HUES64 (cell line): ENCODE measurements at regions not wholly inside any gene's neighbourhood (a gene's known extent, or its start where the extent isn't known, plus 50 kb on each side); places are given as distances from the start of the nearest gene placed in this dataset.

Experiments used
- H3K27ac ChIP-seq: 2 replicates; pipeline ENCODE4 v1.7.0; 2013; ENCODE audit warnings: low read depth, low read length, inconsistent platforms
- H3K27me3 ChIP-seq: 2 replicates; pipeline ENCODE4 v1.6.1; 2013; ENCODE audit warnings: mild to moderate bottlenecking, low read length; ENCODE audit not compliant: insufficient read depth
- H3K36me3 ChIP-seq: 2 replicates; pipeline ENCODE4 v1.6.1; 2013; ENCODE audit warnings: mild to moderate bottlenecking, low read length; ENCODE audit not compliant: insufficient read depth
- H3K4me1 ChIP-seq: 2 replicates; pipeline ENCODE4 v1.6.1; 2013; ENCODE audit warnings: mild to moderate bottlenecking, low read length, moderate library complexity; ENCODE audit not compliant: insufficient read depth
- H3K4me3 ChIP-seq: 2 replicates; pipeline ENCODE4 v1.5.1; 2013; ENCODE audit warnings: mild to moderate bottlenecking, low read length, moderate library complexity
- H3K9ac ChIP-seq: 2 replicates; pipeline ENCODE4 v1.6.1; 2013; ENCODE audit warnings: mild to moderate bottlenecking, low read depth, low read length
- H3K9me3 ChIP-seq: 2 replicates; pipeline ENCODE4 v1.6.1; 2013; ENCODE audit warnings: low read depth, low read length; ENCODE audit not compliant: insufficient read depth
- WGBS: fragments of 150-250, 120-280 bp; methylation state at CpG from one replicate; pipeline ENCODE4 v1.1.7; 2013; ENCODE audit warnings: missing lambda C conversion rate; 5-methylcytosine and 5-hydroxymethylcytosine counted together

DNA sequence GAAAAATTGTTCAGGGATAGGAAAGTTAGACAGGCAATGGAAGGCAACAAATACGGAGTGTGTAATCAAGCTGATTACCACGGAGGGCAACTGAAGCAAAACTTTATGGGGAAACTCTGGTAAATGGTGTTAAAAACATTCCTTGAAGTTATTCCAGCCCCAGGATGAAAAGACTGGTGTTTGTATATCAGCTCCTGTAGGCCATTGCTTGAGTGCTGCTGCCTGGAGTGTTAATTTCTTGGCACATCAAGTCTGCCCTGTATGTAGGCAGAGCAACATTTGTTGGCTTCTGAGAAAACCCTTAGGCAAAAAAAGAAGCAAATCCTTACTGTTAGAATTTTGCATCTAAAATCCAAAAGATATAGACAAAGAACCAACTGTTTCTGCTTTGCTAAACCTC is 686.5 kb upstream of the ACO1 start:
- Histone ChIP-seq H3K4me1 (no peaks in the 10 kb centered on the region), H3K9me3 (no peaks in the 10 kb centered on the region), H3K36me3 (no peaks in the 10 kb centered on the region), H3K27me3 (no peaks in the 10 kb centered on the region), H3K4me3 (no peak overlapping the region), H3K9ac (no peak overlapping the region), H3K27ac (no peak overlapping the region)
- 94% methylated on average over 2 of the region's 2 CpGs for WGBS

DNA sequence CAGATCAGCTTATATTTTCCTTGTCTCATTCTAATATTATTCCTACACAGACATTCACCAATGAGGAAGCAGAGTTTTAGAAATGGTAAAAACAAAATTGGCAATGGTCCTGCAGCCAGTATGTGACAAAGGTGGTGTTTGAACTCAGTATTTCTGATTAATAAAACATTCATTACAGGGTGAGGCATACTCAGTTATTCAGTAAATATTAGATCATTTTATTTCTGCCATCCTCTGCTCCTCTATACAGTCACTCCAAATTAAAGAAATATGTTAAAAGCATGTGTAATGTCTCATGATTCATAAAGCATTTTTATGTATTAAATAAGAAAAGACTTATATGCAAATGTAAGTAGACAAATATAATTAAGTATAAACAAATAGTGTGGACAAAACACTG is 684.6 kb upstream of the ACO1 start:
- H3K9me3 ChIP-seq = no peaks in the 10 kb centered on the region
- H3K4me3 ChIP-seq = no peak overlapping the region
- H3K36me3 ChIP-seq = no peaks in the 10 kb centered on the region
- no peaks in the 10 kb centered on the region for H3K4me1 ChIP-seq
- no peak overlapping the region for H3K27ac ChIP-seq
- H3K9ac ChIP-seq = no peak overlapping the region
- H3K27me3 ChIP-seq = no peaks in the 10 kb centered on the region

DNA sequence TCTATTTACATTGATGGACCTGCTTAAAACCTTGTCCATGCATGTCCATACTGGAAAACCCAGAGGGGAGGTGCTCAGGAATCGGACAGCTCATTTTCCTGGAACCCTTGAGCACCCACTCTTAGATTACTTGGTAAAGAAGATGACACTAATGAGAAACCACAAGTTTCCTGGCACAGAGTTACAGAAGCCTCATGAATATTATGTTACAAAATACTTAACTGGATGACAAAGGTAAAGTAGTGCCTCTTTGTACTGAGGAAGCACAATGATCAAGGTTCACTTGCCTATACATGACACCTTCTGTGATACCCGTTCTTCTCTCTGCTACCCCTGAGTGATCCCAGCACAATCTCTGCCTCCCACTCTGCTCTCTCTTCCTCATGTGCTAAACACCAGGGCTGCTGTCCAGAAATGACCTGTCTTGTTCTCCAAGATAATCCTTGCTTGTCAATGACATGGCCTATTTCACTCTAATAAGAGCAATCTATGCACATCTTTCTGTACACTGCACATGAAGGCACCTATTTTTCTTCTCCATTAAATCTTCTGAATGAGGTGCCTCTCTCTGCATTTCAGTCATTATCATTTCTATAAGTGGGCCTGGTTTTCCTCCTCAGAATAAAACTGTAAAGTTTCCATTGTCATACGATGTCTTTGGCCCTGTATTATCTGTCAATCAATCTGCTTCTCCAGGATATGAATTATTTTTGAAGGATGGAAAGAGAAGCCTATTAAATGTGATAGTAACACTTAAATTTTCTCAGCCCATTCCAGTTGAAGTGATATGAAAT is 684.0 kb upstream of the ACO1 start:
- H3K27ac ChIP-seq = no peak overlapping the region
- 93% methylated on average over 3 of the region's 3 CpGs for WGBS

DNA sequence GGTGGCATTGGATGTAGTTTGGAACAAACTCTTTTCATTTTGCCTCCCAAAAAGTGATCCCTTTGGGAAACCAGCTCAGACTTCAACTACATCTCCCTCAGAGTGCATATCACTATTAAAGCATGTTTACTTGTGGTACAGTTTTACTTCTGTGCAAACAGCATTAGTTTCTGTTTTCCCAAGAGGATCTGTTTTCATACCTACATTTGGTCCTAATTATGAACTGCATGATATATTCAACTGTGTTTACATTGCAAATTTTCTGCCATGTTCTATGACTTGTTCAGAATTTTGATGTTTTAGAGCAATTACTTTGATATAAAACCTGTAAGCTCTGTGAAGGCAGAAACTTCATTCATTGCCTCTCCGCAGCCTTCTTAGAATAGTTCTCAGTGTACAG is 681.5 kb upstream of the ACO1 start:
- Histone ChIP-seq H3K27ac (no peak overlapping the region), H3K9ac (no peak overlapping the region), H3K9me3 (no peaks in the 10 kb centered on the region), H3K27me3 (no peaks in the 10 kb centered on the region), H3K36me3 (no peaks in the 10 kb centered on the region), H3K4me3 (no peak overlapping the region), H3K4me1 (no peaks in the 10 kb centered on the region)
- whole genome bisulfite sequencing = no CpG with 5 or more reads among the region's 1 CpG

More for the DNA sequence above, 684.0 kb upstream of the ACO1 start:
- no peaks in the 10 kb centered on the region for H3K36me3 ChIP-seq
- H3K27me3 ChIP-seq = no peaks in the 10 kb centered on the region
- H3K4me3 ChIP-seq = no peak overlapping the region
- H3K9me3 ChIP-seq = no peaks in the 10 kb centered on the region
- no peak overlapping the region for H3K9ac ChIP-seq
- no peaks in the 10 kb centered on the region for H3K4me1 ChIP-seq

DNA sequence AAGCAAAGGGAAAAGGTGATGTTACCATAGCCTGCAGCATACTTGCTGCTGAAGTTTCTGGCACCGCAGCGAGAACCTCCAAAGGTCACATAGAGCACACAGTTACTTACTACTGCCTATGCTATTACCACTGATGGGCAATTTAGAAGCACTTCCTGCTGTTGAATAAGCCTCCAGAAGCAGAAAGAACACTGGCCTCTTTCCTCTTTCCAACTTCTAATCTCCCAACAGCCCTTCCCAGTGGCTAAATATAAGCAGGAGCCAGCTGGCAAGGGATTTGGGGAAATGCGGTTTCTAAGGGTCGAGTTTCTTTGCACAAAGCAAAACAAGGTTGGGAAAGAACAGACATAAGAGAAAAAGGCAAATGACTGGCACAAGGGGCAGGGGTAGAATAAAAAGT is 669.2 kb upstream of the ACO1 start:
- Histone ChIP-seq H3K36me3 (no peaks in the 10 kb centered on the region), H3K27ac (no peak overlapping the region), H3K27me3 (no peaks in the 10 kb centered on the region), H3K4me3 (no peak overlapping the region), H3K4me1 (no peaks in the 10 kb centered on the region), H3K9ac (no peak overlapping the region), H3K9me3 (no peaks in the 10 kb centered on the region)
- WGBS = 91% methylated on average over 4 of the region's 4 CpGs

DNA sequence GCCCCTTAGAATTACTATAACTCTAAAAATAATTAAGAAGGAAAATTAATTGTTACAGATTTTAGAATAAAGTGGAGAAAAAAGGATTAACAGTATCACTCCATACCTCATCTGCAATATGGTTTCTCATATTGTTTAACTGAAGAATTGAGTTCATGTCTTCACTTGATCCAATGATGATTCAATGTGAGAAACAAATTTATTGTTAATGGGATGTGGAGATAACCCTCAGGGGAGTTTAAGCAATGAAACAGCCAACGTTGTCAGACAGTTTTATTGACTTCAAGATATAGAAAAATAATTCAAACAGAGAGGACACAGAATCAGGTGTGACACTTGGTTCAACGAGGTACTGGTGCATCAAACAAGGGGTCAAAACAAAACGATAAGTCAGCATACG is 665.2 kb upstream of the ACO1 start:
- 92% methylated on average over 4 of the region's 4 CpGs for WGBS
- no peak overlapping the region for H3K27ac ChIP-seq
- no peaks in the 10 kb centered on the region for H3K27me3 ChIP-seq
- H3K4me3 ChIP-seq = no peak overlapping the region
- H3K4me1 ChIP-seq = no peaks in the 10 kb centered on the region
- H3K9ac ChIP-seq = no peak overlapping the region
- H3K36me3 ChIP-seq = no peaks in the 10 kb centered on the region
- H3K9me3 ChIP-seq = no peaks in the 10 kb centered on the region

DNA sequence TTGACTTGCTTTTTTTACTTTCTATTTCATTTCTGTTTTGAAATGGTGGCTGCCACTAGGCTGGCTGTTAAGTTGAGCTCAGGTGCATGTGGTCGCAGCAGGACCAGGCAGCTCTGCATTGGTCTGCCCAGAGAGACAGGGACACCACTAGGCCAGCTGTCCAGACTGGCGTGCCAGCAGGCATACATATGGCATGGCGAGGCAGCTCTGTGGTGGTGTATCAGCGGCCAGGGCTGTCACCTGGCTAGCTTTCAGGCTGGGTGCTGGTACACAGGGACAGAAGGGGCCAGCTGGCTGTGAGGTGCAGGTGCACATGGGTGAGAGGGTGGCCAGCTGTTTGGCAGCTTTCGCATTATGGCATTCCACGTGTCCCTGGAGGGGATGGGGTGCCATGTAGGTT is 654.0 kb upstream of the ACO1 start:
- H3K9ac ChIP-seq = no peak overlapping the region
- 90% methylated on average over 6 of the region's 6 CpGs for WGBS
- H3K4me3 ChIP-seq = no peak overlapping the region
- no peaks in the 10 kb centered on the region for H3K36me3 ChIP-seq
- H3K4me1 ChIP-seq = peaks cover 6% of the 10 kb centered on the region; the same call in 1 of the 2 replicates
- no peak overlapping the region for H3K27ac ChIP-seq
- no peaks in the 10 kb centered on the region for H3K9me3 ChIP-seq
- peaks cover 6% of the 10 kb centered on the region; the same call in 1 of the 2 replicates for H3K27me3 ChIP-seq

DNA sequence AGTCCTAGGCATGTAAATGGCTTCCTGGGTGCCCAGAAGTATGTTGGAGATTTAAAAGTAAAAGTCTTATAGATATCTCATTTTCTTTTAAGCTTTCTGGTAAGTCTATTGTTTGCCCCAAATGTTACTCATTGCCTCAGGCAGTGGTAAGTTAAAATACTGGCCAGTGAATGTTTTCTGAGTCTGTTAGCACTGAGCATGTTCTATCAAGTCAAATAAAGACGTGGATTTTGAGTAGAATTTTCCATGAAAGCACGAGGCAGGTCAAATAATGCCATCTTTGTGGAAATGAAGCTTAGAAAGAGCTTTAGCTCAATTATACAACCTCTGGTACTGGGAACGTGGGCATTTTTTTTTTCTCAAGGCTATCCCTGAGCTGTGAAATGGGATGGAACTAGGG is 651.3 kb upstream of the ACO1 start:
- no peaks in the 10 kb centered on the region for H3K9me3 ChIP-seq
- H3K4me3 ChIP-seq = no peak overlapping the region
- peaks cover 16% of the 10 kb centered on the region for H3K4me1 ChIP-seq
- no peak overlapping the region for H3K9ac ChIP-seq
- WGBS = 98% methylated on average over 3 of the region's 3 CpGs
- no peaks in the 10 kb centered on the region for H3K36me3 ChIP-seq
- H3K27me3 ChIP-seq = peaks cover 25% of the 10 kb centered on the region
- H3K27ac ChIP-seq = no peak overlapping the region

DNA sequence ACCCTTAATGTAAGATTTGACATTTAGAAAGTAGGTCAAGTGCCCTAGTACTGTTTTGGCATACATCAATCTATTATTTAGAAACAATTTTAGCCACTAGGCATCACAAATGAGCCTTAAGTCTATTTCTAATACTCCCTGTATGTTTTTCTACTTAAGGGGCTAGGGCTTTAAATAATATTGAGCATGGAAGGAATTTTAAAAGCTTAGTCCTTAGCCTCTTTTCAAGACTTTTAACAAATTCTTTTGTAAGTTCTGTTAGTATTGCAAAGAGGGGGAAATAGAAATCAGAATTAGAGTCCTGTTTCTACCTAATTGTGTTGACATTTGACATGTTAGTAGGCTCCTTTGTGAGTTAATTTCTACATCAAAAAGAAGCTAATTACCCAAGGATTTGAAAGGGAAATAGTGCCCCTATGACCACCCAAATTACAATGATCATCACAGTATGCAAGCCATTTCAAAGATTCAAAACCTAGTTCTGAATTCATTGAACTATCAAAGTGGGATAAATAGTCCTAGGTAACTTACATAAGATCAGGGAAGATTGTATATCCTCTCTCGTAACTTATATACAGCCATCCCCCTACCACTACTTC is 647.8 kb upstream of the ACO1 start:
- H3K9me3 ChIP-seq = no peaks in the 10 kb centered on the region
- no peak overlapping the region for H3K27ac ChIP-seq
- no peaks in the 10 kb centered on the region for H3K36me3 ChIP-seq
- peaks cover 16% of the 10 kb centered on the region for H3K4me1 ChIP-seq
- WGBS = 33% methylated on average over 1 of the region's 1 CpG
- no peak overlapping the region for H3K4me3 ChIP-seq
- H3K9ac ChIP-seq = no peak overlapping the region
- peaks cover 37% of the 10 kb centered on the region for H3K27me3 ChIP-seq

DNA sequence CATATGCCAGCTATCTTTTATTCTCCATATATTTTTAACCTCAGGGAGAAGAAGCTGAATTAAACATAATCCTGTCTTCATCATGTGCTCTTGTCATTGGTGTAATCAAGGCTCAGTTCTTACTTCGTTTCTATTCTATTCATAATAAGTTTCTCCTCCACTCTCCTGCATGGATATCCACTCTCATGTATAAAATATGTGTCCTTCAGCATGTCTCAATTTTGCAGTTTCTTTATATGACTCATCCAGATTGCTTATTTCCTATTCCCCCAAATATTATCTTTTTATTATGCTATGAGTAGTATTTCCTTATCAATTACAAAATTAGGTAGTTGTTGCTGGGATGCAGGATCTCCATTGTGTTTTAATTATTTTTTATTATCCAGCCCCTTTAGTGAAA is 643.7 kb upstream of the ACO1 start:
- Histone ChIP-seq H3K4me3 (no peak overlapping the region), H3K9ac (no peak overlapping the region)
- 88% methylated on average over 1 of the region's 1 CpG for WGBS

DNA sequence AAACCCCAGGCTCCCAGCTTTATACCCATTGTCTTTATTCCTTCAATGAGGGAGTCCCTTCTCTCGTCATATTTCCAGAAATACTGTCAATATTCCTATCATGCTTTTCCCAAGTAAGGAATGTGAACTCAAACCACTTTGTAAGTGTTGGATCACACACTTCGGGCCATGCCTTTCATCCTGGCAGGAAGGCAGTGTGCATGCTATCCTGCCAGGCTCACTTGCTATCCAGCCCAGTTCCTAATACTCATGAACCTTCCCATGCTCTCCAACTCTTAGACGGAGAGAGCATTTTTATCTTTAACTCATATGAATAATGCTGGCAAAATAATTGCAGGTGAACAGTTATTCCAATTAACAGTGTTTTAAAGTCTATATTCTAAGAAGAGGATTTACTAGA is 639.9 kb upstream of the ACO1 start:
- Histone ChIP-seq H3K4me1 (no peaks in the 10 kb centered on the region), H3K27me3 (no peaks in the 10 kb centered on the region)
- 94% methylated on average over 3 of the region's 3 CpGs for WGBS

More for the DNA sequence above, 643.7 kb upstream of the ACO1 start:
- Histone ChIP-seq H3K9me3 (no peaks in the 10 kb centered on the region), H3K27ac (no peak overlapping the region), H3K4me1 (peaks cover 10% of the 10 kb centered on the region), H3K27me3 (peaks cover 28% of the 10 kb centered on the region), H3K36me3 (no peaks in the 10 kb centered on the region)

More for the DNA sequence above, 639.9 kb upstream of the ACO1 start:
- no peaks in the 10 kb centered on the region for H3K36me3 ChIP-seq
- H3K27ac ChIP-seq = no peak overlapping the region
- no peak overlapping the region for H3K9ac ChIP-seq
- H3K4me3 ChIP-seq = no peak overlapping the region
- no peaks in the 10 kb centered on the region for H3K9me3 ChIP-seq
